ENCODE measurements at regions not wholly inside any gene's neighbourhood (a gene's known extent, or its start where the extent isn't known, plus 50 kb on each side); places are given as distances from the start of the nearest gene placed in this dataset.

DNA sequence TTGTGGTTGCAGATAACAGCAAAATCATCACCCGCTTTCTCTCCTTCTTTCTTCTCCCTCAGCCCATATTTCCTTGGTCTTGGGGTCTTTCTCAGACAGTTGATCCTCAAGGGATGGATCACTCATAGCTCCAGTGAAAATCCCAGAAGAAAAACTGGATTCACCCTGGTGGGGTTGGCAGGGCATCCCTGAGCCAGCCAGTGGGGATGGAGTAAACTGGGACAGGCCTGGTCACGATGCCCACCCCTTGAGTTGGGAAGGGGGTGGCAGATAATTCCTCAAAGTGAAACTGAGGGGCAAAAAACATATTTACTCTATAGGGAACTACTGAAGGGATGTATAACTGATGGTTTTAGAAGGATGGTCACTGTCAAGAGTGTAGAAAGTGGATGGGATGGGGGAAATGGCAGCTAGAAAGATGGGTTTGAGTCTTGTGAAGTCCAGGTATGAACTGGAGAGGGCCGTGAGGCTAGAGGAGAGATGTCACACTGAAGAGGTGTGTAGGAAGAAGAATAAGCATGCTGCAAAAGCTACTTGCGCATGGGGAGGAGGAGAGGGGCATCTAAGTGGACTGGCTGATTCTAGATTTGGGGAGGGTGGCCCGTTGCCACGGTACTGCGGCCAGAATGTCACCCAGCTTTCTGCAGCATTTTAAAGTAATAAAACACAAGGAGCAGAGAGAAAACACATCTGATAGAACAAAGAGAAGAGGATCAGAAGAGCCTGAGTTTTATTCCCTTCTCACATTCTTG lies 162.8 kb downstream of the PJA2 start:
- no peak for DNase-seq
- no peak for TF ChIP-seq POLR2AphosphoS5 (IDR thresholded peaks at IDR 0.05)
- TF ChIP-seq EP300 (IDR thresholded peaks at IDR 0.05) = no peak
- TF ChIP-seq POLR2A (IDR thresholded peaks at IDR 0.05) = no peak
- TF ChIP-seq, protein P1, sequence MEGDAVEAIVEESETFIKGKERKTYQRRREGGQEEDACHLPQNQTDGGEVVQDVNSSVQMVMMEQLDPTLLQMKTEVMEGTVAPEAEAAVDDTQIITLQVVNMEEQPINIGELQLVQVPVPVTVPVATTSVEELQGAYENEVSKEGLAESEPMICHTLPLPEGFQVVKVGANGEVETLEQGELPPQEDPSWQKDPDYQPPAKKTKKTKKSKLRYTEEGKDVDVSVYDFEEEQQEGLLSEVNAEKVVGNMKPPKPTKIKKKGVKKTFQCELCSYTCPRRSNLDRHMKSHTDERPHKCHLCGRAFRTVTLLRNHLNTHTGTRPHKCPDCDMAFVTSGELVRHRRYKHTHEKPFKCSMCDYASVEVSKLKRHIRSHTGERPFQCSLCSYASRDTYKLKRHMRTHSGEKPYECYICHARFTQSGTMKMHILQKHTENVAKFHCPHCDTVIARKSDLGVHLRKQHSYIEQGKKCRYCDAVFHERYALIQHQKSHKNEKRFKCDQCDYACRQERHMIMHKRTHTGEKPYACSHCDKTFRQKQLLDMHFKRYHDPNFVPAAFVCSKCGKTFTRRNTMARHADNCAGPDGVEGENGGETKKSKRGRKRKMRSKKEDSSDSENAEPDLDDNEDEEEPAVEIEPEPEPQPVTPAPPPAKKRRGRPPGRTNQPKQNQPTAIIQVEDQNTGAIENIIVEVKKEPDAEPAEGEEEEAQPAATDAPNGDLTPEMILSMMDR (IDR thresholded peaks at IDR 0.05) = no peak
- Histone ChIP-seq H3K27ac (no peak overlapping the region), H3K4me3 (no peak overlapping the region), H3K27me3 (no peaks in the 10 kb centered on the region), H3K36me3 (no peaks in the 10 kb centered on the region), H3K9me3 (peaks cover 0 to 21% (median 12%) of the 10 kb centered on the region in 4 donors), H3K4me1 (no peaks in the 10 kb centered on the region)
- intact Hi-C loops (cut with DNase I; ENCODE audit: low total_unique reads) = no loop called here
- WGBS, 5 donors = 82 to 91% (median 88%) methylated on average over 7 of the region's 7 CpGs

Data from stomach (tissue), 8 donors.